ENCODE measurements at regions not wholly inside any gene's neighbourhood (a gene's known extent, or its start where the extent isn't known, plus 50 kb on each side); places are given as distances from the start of the nearest gene placed in this dataset.
"Not testable (repeated sequence)": the region's sequence is repeated elsewhere in the genome, so short reads cannot be mapped to it uniquely, and the experiment has no call there.

DNA sequence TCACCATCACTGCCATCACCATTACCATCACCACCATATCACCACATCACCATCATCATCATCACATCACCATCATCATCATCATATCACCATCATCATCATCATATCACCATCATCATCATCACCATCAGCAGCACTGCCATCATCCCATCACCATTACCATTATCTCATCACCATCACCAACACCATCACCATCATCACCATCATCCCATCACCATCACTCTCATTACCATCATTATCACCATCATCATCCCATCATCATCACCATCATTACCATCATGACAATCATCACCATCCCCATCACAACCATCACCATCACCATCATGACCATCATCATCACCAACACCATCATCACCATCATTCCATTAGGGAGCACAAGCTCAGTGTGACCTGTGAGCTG is 318.0 kb downstream of the ADGRD1 start:
- in situ Hi-C loops (cut with HindIII; ENCODE audit: low sequenced_read_pairs): no loop called here

DNA sequence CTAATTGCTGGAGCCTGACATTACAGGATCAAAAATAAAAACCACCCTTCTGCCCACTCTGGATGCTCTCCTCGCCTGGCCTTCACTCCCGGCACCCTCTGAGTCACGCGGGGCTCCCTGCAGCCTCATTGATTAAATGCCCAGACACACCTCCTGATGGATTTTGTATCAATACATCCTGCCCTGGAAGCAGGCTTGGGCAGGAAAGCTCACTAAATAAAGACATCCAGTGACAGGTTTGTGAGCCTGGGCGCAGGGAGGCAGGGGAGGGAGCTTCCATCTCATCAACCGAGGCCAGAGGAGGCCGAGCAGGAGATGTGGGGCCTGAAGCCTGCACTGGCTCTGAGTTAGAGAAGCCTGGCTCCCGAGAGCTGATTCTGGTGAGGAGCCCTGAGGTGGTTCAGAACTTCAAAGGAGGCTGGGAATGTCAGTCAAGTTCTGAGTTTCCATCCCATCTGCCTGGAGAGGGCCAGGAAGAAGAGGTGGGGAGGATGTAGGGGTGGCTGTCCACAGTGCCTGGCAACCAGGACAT is 318.6 kb downstream of the ADGRD1 start:
- in situ Hi-C loops (cut with HindIII; ENCODE audit: low sequenced_read_pairs): not testable (repeated sequence)

DNA sequence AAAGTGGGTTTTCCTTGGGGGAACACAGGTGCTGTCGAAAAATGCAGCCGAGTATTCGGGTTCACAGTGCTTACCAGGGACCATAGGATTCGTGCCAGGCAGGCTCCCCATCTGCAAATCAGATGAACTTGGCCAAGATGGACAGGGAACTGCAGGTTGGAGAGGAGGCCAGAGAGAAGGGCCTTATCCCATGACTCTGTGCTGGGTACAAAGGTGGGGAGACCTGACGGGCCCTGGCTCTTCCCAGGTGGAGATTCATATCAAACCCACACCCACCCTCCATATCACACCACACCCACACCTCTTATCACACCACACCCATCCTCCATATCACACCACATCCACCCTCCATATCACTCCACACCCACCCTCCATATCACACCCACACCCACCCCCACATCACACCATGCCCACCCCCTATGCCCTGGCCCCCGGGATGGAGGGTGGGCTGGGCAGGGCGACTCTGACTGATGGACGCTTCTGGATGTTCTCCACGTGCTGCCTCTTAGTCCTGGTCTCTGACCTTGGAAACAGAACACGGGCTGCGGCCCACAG is 319.7 kb downstream of the ADGRD1 start:
- in situ Hi-C loops (cut with HindIII; ENCODE audit: low sequenced_read_pairs): no loop called here

GRCh38 chr12:131274061-131274460 is 320.4 kb downstream of the ADGRD1 start:
- in situ Hi-C loops (cut with HindIII; ENCODE audit: low sequenced_read_pairs): no loop called here

GRCh38 chr12:131274906-131275305 is 321.2 kb downstream of the ADGRD1 start:
- in situ Hi-C loops (cut with HindIII; ENCODE audit: low sequenced_read_pairs): no loop called here

DNA sequence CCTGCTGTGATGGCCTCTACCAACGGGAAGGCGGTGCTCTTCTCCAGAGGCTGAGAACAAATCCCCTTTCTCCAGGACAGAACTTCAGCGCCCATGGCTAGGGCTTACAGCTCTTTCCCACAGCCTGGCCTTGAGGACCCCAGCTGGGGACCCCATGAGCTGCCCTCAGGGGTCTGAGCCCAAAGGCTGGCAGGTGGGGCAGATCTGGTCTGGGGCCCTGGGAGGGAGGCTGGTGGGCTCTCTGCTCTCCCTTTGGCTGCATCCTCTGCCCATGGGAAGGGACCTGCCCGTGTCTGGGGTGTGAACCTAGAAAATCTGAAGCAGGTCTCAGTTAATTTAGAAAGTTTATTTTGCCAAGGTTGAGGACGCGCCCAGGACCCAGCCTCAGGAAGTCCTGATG is 322.1 kb downstream of the ADGRD1 start:
- in situ Hi-C loops (cut with HindIII; ENCODE audit: low sequenced_read_pairs): no loop called here

GRCh38 chr12:131276501-131277185 is 322.9 kb downstream of the ADGRD1 start:
- in situ Hi-C loops (cut with HindIII; ENCODE audit: low sequenced_read_pairs): no loop called here

DNA sequence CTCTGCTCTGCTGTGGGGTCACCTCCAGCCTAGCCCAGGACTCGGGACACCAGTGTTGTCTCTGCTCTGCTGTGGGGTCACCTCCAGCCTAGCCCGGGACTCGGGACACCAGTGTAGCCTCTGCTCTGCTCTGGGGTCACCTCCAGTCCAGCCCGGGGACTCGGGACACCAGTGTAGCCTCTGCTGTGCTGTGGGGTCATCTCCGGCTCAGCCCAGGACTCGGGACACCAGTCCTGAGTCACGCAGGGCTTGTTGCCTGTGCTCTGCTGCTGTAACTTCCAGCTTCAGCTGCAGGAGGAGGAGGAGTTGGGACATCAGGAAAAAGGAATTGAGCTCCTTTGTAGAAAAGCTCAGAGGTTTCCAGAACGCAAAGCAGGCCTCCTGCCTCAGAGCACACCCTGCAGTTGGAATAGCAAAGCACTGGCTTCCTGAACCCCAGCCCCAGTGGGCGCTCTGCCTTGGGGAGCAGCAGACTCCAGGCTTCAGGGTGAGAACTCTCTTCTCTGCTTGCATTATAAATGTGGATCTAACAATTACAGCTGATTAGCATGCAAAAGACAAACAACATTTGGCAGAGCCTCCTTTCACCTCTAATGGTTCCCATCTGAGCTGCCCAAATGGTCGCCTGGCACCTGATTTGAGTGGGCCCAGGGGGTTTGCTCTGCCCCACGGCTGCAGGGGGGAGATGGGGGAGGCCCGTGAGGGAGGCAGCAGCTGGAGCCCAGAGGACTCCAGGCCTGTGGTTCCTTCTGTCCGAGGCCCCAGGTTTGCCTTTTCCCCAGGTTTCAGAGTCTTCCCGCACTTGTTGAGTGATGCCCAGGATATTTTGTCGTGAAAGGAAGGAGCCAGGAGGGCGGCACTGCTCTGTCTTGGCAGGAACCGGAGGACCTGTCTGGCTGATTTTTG is 323.7 kb downstream of the ADGRD1 start:
- in situ Hi-C loops (cut with HindIII; ENCODE audit: low sequenced_read_pairs): not testable (repeated sequence)

DNA sequence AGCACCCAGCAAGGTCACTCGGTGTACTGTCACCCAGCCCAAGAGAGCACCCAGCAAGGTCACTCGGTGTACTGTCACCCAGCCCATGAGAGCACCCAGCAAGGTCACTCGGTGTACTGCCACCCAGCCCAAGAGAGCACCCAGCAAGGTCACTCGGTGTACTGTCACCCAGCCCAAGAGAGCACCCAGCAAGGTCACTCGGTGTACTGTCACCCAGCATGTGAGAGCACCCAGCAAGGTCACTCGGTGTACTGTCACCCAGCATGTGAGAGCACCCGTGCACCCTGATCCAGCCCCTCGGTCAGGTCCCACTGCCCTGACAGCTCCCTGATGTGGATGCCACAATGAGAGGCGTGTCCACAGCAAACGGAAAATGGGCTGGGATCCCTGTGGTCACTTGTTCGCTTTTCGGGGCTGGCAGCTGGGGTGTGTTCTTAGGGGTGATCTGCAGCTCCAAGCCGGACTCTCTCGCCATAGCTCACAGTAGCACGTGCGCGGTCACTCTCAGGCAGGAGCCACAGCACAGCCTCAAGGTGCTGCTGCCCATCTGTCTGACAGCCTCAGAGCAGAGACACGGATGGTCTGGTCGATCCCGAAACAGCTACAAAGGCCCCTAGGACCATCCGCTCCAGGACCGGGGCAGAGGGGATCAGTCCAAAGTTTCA is 324.9 kb downstream of the ADGRD1 start:
- in situ Hi-C loops (cut with HindIII; ENCODE audit: low sequenced_read_pairs): not testable (repeated sequence)

DNA sequence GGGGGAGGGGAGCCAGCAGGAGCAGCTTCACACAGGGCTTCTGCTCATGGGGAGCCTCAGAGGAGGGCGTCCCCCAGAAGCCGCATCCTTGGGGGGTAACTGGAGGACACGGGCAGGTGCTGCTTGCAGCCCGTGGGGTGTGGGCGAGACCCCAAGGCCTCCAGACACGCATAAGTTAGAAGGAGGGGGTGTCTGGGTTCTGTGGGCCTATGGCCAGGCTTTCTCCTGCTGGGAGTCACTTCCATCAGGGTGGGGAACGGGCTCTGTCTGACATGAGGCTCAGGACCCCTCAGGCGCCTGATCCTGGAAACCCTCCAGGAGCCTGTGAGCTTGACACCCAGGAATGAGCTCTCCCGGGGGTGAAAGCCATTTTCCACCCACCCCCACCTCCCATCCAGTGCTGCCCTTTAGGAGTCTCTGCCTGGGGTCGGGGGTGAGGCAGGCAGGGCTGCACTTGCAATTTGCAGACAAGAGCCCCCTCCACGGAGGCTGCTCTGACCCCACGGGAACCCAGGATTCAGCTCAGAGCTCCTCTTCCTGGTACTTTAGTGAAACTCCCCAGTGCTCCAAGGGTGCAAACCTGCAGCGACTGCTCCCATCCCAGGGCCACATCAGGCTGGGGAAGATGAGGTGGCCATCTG is 325.7 kb downstream of the ADGRD1 start:
- in situ Hi-C loops (cut with HindIII; ENCODE audit: low sequenced_read_pairs): no loop called here

GRCh38 chr12:131280426-131280825 is 326.7 kb downstream of the ADGRD1 start:
- in situ Hi-C loops (cut with HindIII; ENCODE audit: low sequenced_read_pairs): loop anchor here (10.0 kb wide), 1 partner anchor 46 kb away; no protein-coding TSS in a partner anchor

DNA sequence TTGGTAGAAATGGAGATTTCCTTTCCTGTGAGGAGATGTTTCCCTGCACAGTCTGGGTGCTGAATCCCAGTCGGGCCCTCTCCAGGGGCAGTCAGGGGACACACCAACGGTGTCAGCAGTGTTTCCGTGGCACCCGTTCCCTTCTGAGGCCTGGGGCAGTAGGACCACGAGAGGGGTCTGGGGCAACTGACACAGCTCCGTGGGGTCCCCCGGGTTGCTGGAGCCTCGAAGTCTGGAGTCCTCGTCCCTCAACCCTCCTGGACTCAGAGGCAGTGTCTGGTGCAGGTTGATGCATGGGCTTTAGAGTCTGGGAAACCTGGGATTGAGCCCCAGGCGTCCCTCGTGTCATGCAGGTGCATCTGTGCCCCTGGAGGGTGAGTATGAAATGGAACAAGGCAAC is 327.3 kb downstream of the ADGRD1 start:
- in situ Hi-C loops (cut with HindIII; ENCODE audit: low sequenced_read_pairs): loop anchor here (10.0 kb wide), 1 partner anchor 46 kb away; no protein-coding TSS in a partner anchor

DNA sequence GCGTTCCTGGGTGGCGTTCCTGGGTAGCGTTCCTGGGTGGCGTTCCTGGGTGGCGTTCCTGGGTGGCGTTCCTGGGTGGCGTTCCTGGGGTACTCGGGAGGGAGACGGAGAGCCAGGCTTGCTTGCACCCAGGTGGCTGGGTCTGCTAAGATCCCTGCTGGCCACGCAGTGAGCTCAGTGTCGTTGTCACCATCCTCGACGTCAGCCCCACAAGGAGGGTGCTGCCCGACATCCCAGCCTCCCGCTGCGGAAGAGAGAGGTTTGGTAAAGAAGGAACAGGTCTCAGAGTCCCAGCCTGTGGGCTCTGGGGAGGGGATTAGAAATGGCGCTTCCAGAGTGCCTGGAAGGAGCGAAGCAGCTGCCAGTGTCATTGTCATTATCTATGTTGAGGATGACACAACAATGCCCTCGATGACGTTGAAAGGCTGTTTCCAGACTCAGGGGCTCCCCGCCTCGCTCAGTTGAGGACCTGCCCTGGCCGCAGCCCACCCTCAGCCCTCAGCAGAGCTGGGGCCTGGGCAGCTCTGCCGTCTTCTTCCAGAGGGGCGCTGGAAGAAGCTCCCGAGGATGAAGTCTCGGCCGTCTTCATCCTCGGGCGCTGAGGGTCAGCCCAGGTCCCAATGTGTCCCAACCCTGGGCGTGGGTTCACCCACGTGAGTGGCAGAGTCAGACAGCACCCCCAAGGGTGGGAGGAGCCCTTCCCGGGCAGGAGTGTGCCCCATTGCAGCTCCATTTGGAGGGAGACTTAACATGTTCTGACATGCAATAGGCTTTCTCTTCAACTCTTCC is 328.8 kb downstream of the ADGRD1 start:
- in situ Hi-C loops (cut with HindIII; ENCODE audit: low sequenced_read_pairs): loop anchor here (10.0 kb wide), 1 partner anchor 48 kb away; no protein-coding TSS in a partner anchor

DNA sequence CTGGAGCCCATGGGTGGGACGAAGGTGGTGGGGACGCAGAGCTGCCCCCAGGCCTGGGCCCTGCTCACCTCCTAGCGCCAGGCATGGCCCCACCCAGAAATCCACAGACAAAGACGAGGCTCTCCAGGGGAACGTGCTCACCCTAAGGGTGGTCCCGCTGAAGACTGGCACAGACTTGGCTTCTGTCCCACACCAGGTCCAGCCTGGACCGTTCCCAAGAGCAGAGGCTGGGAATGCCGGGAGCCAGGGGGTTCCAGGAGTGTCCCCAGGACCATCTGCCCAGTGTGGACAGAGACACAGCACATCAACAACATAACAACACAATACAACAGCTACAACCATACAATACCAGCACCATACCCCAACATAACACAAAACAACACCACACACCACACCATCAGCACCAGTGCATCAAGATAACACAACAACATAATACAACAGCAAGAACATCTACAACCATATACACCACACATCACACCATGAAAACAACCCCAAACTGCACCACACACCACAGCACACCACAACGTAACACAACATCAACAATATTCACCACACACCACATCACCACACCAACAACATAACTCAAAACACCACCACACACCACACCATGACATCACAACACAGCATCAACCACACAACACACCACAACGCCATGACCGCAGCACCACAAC is 329.6 kb downstream of the ADGRD1 start:
- in situ Hi-C loops (cut with HindIII; ENCODE audit: low sequenced_read_pairs): loop anchor here (10.0 kb wide), 1 partner anchor 49 kb away; no protein-coding TSS in a partner anchor

GRCh38 chr12:131283862-131284825 is 330.4 kb downstream of the ADGRD1 start:
- in situ Hi-C loops (cut with HindIII; ENCODE audit: low sequenced_read_pairs): loop anchor here (10.0 kb wide), 1 partner anchor 49 kb away; no protein-coding TSS in a partner anchor

GRCh38 chr12:131284954-131285904 is 331.5 kb downstream of the ADGRD1 start:
- in situ Hi-C loops (cut with HindIII; ENCODE audit: low sequenced_read_pairs): loop anchor here (10.0 kb wide), 1 partner anchor 50 kb away; no protein-coding TSS in a partner anchor

All from endothelial cell of hepatic sinusoid (primary cell).